ENCODE measurements at regions not wholly inside any gene's neighbourhood (a gene's known extent, or its start where the extent isn't known, plus 50 kb on each side); places are given as distances from the start of the nearest gene placed in this dataset.

DNA sequence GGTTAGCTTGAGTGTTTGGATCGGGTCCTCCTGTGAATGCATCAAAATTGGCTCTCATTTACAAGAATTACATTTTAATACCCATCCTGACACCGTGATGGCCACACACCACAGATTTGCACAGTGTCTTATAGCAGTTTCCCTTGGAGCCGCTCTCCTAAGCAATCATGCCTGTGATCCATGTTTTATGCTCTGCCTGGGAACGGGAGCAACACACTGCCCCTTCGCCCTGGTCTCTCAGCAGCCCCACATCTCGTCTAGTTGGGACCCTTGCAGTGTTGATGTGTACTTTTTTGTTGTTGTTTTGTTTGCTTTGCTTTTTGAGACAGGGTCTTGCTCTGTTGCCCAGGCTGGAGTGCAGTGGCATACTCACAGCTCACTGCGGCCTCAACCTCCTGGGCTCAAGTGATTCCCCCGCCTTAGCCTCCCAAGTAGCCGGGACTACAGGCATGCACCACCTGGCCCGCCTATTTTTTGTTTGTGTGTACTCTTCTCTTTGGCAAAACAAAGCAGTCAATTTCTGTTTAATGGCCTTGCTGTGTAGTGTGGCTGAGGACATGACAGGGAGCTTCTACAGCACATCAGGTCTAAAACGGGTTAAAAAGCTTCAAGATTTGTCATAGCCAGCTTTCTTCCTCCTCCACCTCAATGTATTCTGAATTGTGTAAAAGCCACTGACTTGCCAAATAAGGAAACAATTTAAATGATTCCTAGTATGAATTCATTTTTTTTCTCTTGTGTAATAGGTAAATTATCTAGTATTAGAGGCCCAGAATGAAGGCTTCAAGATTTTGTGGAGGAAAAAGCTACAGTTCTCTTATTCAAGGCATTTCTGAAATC lies 101.6 kb upstream of the TBCA start:
- no peak for TF ChIP-seq CTCF (IDR thresholded peaks at IDR 0.05)
- TF ChIP-seq POLR2AphosphoS5 (IDR thresholded peaks at IDR 0.05): no peak

Data from sigmoid colon (tissue), 4 donors.